ENCODE measurements at regions not wholly inside any gene's neighbourhood (a gene's known extent, or its start where the extent isn't known, plus 50 kb on each side); places are given as distances from the start of the nearest gene placed in this dataset.

DNA sequence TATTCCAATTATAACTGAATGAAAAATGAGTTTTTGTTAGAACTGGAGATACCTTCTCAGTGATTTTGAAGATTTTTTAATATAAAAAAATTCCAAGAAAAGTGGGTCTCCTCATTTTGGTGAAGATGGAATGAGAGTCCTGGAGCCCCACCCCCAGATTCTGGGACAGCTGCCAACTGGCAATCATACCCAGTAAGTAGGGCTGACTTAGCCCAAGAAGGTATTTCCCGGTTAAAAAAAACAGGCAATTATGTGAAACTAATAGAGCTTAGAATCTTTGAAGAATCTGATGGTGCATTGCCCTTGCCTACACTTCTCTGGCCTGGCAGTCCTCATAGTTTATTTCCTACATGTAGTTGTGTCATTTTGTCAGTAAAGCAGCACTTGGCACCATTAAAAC is 52.8 kb upstream of the VWDE start:
- TF ChIP-seq, protein P1, sequence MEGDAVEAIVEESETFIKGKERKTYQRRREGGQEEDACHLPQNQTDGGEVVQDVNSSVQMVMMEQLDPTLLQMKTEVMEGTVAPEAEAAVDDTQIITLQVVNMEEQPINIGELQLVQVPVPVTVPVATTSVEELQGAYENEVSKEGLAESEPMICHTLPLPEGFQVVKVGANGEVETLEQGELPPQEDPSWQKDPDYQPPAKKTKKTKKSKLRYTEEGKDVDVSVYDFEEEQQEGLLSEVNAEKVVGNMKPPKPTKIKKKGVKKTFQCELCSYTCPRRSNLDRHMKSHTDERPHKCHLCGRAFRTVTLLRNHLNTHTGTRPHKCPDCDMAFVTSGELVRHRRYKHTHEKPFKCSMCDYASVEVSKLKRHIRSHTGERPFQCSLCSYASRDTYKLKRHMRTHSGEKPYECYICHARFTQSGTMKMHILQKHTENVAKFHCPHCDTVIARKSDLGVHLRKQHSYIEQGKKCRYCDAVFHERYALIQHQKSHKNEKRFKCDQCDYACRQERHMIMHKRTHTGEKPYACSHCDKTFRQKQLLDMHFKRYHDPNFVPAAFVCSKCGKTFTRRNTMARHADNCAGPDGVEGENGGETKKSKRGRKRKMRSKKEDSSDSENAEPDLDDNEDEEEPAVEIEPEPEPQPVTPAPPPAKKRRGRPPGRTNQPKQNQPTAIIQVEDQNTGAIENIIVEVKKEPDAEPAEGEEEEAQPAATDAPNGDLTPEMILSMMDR (conservative IDR thresholded peaks at IDR 0.05; ENCODE audit: low read depth, low read length), result no peak
- DNase-seq (ENCODE audit: low read depth), result peak; percentile 25
- no peak overlapping the region for H3K4me3 ChIP-seq (ENCODE audit: low read depth, low read length)

DNA sequence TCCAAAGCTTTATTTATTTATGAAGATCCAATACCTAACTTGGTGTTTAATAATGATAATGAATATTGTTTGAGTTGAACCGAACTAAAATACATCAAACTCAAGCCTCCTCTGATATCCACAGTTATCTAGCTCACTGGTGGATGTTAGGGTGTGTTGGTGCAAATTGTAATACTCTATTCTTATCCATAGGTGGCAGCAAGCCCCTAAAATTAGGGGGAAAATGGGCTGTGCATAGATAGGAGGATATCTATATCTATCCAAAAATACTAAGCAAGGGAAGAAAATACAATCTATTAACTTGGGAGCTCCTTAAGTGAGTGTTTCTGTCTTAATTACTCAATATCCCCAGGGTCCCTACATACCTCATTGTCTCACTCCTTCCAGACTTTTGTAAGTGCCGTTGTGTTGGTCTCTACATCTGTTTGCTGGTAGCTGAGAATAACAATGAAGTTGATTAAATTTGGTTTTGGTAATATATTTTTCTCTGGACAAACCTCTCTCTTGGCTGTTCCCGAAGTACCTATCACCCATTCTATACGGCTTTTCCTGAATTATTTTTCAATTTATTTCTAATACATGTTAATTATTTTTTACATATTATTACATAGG is 55.0 kb upstream of the VWDE start:
- no peak for DNase-seq (ENCODE audit: low read depth)
- TF ChIP-seq, protein P1 (conservative IDR thresholded peaks at IDR 0.05; ENCODE audit: low read depth, low read length), result peak; percentile 80
- H3K4me3 ChIP-seq (ENCODE audit: low read depth, low read length), result no peak overlapping the region

DNA sequence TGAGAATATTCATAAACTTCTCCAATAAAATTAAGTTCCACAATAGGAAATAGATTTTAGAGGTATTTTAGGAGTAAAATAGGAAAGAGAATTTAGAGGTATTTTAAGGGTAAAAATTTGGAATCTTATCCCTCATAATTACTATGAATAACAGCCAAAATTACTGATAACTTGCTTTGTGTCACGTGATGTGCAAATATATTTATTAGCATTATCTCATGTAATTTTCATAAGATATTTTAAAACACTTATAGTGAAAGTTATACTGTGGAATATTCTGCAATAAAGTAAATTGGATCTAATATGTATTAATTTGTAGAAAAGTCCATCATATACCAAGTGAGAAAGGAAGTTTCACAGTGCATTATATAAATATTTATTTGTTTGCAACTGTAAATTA is 64.2 kb upstream of the VWDE start:
- no peak overlapping the region for H3K4me3 ChIP-seq (ENCODE audit: low read depth, low read length)
- TF ChIP-seq, protein P1 (conservative IDR thresholded peaks at IDR 0.05; ENCODE audit: low read depth, low read length), result no peak
- no peak for DNase-seq (ENCODE audit: low read depth)

DNA sequence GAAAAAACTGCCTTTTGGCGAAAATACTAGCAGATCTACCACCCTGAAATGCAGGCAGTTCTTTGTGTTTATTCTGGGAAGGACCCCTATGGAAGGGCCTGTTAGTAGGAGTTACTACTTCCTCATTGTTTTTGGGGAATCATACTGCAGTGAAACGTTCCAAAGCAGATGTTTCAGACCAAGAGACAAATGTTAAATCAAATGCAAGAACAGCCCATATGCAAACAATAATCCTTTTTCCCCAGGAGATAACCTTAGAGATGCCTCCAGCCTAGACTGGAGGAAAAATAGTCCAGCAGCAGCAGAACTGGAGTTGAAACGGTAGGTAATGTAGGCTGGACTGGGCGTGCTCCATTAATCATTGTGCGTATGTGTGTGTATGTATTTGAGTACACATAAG is 65.9 kb upstream of the VWDE start:
- H3K4me3 ChIP-seq (ENCODE audit: low read depth, low read length), result no peak overlapping the region
- TF ChIP-seq, protein P1 (conservative IDR thresholded peaks at IDR 0.05; ENCODE audit: low read depth, low read length), result no peak
- no peak for DNase-seq (ENCODE audit: low read depth)

DNA sequence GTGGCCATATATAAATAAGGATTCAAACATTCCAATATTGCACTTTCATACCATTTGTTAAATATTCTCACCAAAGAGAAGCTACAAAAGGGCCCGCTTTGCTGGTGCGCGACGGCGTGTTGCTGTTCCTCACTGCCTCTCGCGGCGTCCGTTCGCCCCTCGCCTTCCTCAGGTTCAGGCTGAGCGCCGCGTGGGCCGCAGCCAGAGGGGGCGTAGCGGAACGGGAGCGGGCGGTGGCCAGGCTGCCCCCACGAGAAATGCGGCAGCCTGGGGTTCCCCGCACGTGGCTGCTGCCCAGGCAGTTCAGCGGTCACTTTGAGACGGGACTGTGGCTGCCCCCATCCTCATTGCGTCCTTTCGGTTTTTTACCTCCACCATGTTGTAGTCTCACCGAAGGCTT is 67.3 kb upstream of the VWDE start:
- no peak overlapping the region for H3K4me3 ChIP-seq (ENCODE audit: low read depth, low read length)
- no peak for DNase-seq (ENCODE audit: low read depth)
- TF ChIP-seq, protein P1 (conservative IDR thresholded peaks at IDR 0.05; ENCODE audit: low read depth, low read length), result no peak

DNA sequence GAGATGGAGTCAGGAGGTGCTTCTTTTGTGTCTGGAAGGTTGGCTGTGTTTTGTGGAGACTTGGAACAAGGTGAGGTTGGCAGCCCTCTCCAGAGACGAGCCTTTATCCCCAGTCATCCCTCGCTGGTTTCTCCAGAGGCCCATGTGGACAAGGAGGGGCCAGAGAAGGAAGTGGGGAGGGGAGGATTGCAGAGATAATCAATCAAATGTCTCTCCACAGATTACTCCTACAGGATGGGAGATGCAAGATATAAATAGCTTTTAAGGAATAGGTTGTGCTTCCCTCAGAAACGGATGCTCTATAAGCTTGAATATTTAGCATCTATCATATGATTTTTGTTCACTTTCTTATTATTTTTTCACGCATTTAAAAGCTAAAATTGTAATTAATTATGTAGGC is 70.4 kb upstream of the VWDE start:
- no peak for DNase-seq (ENCODE audit: low read depth)
- no peak overlapping the region for H3K4me3 ChIP-seq (ENCODE audit: low read depth, low read length)
- TF ChIP-seq, protein P1 (conservative IDR thresholded peaks at IDR 0.05; ENCODE audit: low read depth, low read length), result no peak

DNA sequence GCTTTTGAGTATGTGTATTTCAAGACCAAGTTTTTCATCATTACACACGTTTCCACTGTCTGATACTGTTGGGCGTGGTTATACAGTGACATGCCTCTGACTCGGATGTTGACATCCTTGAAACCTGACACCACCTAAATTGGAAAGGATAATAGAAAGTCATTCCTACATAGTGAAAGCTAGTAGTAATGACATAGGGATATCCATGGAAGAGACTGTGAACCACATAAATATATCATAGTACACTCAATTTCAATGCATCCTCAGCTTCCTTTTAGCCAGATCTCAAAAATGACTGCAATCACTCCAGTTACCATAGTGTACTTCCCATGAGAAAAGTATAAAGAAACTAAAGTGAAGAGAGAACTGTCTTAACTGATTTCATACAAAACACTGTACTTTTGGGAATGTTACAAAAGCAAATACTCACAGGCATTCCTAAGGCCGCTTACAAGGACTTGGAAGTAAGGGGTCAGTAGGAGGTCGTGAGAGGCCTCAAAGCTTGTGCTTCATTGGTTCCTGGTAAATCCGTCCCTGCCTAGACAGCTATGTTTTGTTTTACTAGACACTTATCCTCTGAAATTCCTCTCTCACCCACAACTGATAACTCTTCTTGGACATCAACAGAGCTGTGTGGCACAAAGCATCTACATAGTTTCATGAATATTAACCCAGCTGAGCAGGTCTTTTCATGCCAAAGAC is 71.8 kb upstream of the VWDE start:
- H3K4me3 ChIP-seq (ENCODE audit: low read depth, low read length), result no peak overlapping the region
- DNase-seq (ENCODE audit: low read depth), result no peak

More for the DNA sequence above, 71.8 kb upstream of the VWDE start:
- TF ChIP-seq, protein P1 (conservative IDR thresholded peaks at IDR 0.05; ENCODE audit: low read depth, low read length), result no peak
